ENCODE measurements at regions not wholly inside any gene's neighbourhood (a gene's known extent, or its start where the extent isn't known, plus 50 kb on each side); places are given as distances from the start of the nearest gene placed in this dataset.
"Not testable (repeated sequence)": the region's sequence is repeated elsewhere in the genome, so short reads cannot be mapped to it uniquely, and the experiment has no call there.

DNA sequence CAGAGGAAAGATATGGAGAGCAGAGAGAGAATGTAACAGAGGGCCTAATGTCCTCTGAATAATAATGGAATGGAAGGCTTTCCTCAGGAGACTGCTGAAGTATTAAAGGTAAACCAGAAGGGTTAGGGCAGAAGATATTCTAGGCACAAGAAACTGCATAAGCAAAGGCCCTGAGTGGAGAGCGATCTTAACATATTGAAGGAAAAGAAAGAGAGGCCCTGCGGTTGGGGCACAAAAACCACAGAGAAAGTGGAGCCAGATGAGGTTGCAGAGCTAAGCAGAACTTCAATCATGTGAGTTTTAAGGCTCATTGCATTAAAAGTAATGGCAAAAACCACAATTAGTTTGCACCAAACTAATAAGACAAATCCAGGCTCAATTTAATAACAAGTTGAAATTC lies 115.8 kb upstream of the VSTM2A start:
- H3K9me3 Mint-ChIP-seq: peaks cover 12 to 23% of the 10 kb centered on the region in 2 donors
- TF ChIP-seq, protein P1, sequence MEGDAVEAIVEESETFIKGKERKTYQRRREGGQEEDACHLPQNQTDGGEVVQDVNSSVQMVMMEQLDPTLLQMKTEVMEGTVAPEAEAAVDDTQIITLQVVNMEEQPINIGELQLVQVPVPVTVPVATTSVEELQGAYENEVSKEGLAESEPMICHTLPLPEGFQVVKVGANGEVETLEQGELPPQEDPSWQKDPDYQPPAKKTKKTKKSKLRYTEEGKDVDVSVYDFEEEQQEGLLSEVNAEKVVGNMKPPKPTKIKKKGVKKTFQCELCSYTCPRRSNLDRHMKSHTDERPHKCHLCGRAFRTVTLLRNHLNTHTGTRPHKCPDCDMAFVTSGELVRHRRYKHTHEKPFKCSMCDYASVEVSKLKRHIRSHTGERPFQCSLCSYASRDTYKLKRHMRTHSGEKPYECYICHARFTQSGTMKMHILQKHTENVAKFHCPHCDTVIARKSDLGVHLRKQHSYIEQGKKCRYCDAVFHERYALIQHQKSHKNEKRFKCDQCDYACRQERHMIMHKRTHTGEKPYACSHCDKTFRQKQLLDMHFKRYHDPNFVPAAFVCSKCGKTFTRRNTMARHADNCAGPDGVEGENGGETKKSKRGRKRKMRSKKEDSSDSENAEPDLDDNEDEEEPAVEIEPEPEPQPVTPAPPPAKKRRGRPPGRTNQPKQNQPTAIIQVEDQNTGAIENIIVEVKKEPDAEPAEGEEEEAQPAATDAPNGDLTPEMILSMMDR (IDR thresholded peaks at IDR 0.05): no peak
- no peaks in the 10 kb centered on the region for H3K36me3 ChIP-seq (ENCODE audit: control insufficient read depth, insufficient read depth, low read length)
- intact Hi-C loops (cut with micrococcal nuclease): no loop called here
- no peak overlapping the region for H3K27ac ChIP-seq (ENCODE audit: low read length)
- no peaks in the 10 kb centered on the region for H3K4me1 Mint-ChIP-seq
- no peaks in the 10 kb centered on the region for H3K36me3 Mint-ChIP-seq
- H3K27me3 ChIP-seq (ENCODE audit: control insufficient read depth, insufficient read depth, low read length): no peaks in the 10 kb centered on the region
- ATAC-seq (no peak), DNase-seq (no peak)
- WGBS (ENCODE audit: insufficient coverage): 51% methylated on average over 2 of the region's 2 CpGs
- H3K4me3 ChIP-seq (ENCODE audit: low read length): no peak overlapping the region
- no peak overlapping the region for H3K27ac Mint-ChIP-seq
- H3K9me3 ChIP-seq (ENCODE audit: control insufficient read depth, insufficient read depth, low read length): peaks cover 4% of the 10 kb centered on the region
- H3K27me3 Mint-ChIP-seq (ENCODE audit: low read depth in 2 of 2): no peaks in the 10 kb centered on the region
- H3K4me3 Mint-ChIP-seq: no peak overlapping the region
- H3K4me1 ChIP-seq (ENCODE audit: control insufficient read depth, insufficient read depth, low read length): no peaks in the 10 kb centered on the region

DNA sequence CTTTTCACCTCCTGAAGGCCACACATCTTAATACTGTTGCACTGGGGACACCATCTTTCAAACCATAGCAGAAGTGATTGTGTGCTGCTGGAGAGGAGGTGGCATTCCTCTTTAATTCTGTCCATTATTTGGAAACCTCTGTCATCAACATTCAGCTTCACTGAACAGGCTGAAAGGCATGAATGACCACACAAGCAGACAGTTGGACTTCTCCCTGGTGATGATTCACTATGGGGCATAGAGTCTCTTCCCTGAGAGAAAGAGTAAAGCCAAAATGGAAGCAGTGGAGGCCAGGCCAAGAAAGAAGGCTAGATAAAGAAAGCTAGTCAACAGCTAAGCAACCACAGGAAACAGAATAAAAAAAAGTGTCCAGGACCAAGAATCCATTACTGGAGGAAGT lies 113.1 kb upstream of the VSTM2A start:
- TF ChIP-seq, protein P1 (IDR thresholded peaks at IDR 0.05): no peak
- peaks cover 4% of the 10 kb centered on the region for H3K9me3 ChIP-seq (ENCODE audit: control insufficient read depth, insufficient read depth, low read length)
- DNase-seq: no peak
- ATAC-seq: no peak
- Mint-ChIP-seq H3K36me3 (no peaks in the 10 kb centered on the region), H3K4me1 (no peaks in the 10 kb centered on the region), H3K4me3 (no peak overlapping the region), H3K27me3 (ENCODE audit: low read depth in 2 of 2) (no peaks in the 10 kb centered on the region), H3K9me3 (peaks cover 15 to 29% of the 10 kb centered on the region in 2 donors), H3K27ac (no peak overlapping the region)
- H3K4me3 ChIP-seq (ENCODE audit: low read length): no peak overlapping the region
- H3K27me3 ChIP-seq (ENCODE audit: control insufficient read depth, insufficient read depth, low read length): no peaks in the 10 kb centered on the region
- no peaks in the 10 kb centered on the region for H3K36me3 ChIP-seq (ENCODE audit: control insufficient read depth, insufficient read depth, low read length)
- intact Hi-C loops (cut with micrococcal nuclease): no loop called here
- no peak overlapping the region for H3K27ac ChIP-seq (ENCODE audit: low read length)
- H3K4me1 ChIP-seq (ENCODE audit: control insufficient read depth, insufficient read depth, low read length): no peaks in the 10 kb centered on the region

DNA sequence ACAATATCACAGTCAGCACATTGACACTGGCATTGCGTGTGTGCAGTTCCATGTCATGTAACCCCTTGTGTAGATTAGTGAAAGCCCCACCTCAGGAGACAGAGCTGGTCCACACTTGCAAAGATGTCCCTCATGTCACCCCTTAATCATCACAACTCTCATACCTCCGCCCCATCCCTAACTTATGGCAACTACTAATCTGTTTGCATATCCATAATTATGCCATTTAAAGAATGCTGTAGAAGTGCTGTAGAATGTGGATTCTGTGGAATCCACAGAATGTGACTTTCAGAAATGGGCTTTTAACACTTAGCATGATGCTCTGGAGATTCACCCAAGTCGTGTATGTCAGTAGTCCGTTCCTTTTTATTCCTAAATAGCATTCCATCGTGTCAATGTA lies 102.8 kb upstream of the VSTM2A start:
- 91% methylated on average over 5 of the region's 5 CpGs for WGBS (ENCODE audit: insufficient coverage)
- no peaks in the 10 kb centered on the region for H3K27me3 Mint-ChIP-seq (ENCODE audit: low read depth in 2 of 2)
- H3K9me3 ChIP-seq (ENCODE audit: control insufficient read depth, insufficient read depth, low read length): peaks cover 11% of the 10 kb centered on the region
- no peaks in the 10 kb centered on the region for H3K4me1 Mint-ChIP-seq
- H3K4me3 Mint-ChIP-seq: no peak overlapping the region
- no peaks in the 10 kb centered on the region for H3K27me3 ChIP-seq (ENCODE audit: control insufficient read depth, insufficient read depth, low read length)
- no peaks in the 10 kb centered on the region for H3K4me1 ChIP-seq (ENCODE audit: control insufficient read depth, insufficient read depth, low read length)
- no peak for DNase-seq
- TF ChIP-seq, protein P1 (IDR thresholded peaks at IDR 0.05): no peak
- H3K4me3 ChIP-seq (ENCODE audit: low read length): no peak overlapping the region
- H3K36me3 Mint-ChIP-seq: peaks cover 22% of the 10 kb centered on the region
- no peak overlapping the region for H3K27ac Mint-ChIP-seq
- no peak overlapping the region for H3K27ac ChIP-seq (ENCODE audit: low read length)
- H3K9me3 Mint-ChIP-seq: peaks cover 17 to 34% of the 10 kb centered on the region in 2 donors
- H3K36me3 ChIP-seq (ENCODE audit: control insufficient read depth, insufficient read depth, low read length): no peaks in the 10 kb centered on the region
- no peak for ATAC-seq
- intact Hi-C loops (cut with micrococcal nuclease): no loop called here

DNA sequence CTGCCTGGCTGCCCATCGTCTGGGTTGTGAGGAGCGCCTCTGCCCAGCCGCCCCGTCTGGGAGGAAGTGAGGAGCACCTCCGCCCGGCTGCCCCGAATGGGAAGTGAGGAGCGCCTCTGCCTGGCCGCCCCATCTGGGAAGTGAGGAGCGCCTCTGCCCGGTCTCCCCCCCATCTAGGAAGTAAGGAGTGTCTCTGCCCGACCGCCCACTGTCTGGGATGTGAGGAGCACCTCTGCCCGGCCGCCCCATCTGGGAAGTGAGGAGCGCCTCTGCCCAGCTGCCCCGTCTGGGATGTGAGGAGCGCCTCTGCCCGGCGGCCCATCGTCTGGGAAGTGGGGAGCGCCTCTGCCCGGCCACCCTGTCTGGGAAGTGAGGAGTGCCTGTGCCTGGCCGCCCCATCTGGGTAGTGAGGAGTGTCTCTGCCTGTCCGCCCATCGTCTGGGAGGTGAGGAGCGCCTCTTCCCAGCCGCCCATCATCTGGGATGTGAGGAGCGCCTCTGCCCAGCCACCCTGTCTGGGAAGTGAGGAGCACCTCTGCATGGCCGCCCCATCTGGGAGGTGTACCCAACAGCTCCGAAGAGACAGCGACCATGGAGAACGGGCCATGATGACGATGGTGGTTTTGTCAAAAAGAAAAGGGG lies 98.0 kb upstream of the VSTM2A start:
- H3K4me1 ChIP-seq (ENCODE audit: control insufficient read depth, insufficient read depth, low read length); H3K9me3 ChIP-seq (ENCODE audit: control insufficient read depth, insufficient read depth, low read length); DNase-seq; intact Hi-C loops (cut with micrococcal nuclease); H3K36me3 Mint-ChIP-seq; H3K4me1 Mint-ChIP-seq; H3K27ac ChIP-seq (ENCODE audit: low read length); H3K36me3 ChIP-seq (ENCODE audit: control insufficient read depth, insufficient read depth, low read length); H3K4me3 Mint-ChIP-seq; ATAC-seq; H3K27me3 ChIP-seq (ENCODE audit: control insufficient read depth, insufficient read depth, low read length); H3K27me3 Mint-ChIP-seq (ENCODE audit: low read depth in 2 of 2); H3K27ac Mint-ChIP-seq; H3K4me3 ChIP-seq (ENCODE audit: low read length): not testable (repeated sequence)
- WGBS (ENCODE audit: insufficient coverage): 90% methylated on average over 34 of the region's 34 CpGs
- peaks cover 12 to 23% of the 10 kb centered on the region in 2 donors for H3K9me3 Mint-ChIP-seq

DNA sequence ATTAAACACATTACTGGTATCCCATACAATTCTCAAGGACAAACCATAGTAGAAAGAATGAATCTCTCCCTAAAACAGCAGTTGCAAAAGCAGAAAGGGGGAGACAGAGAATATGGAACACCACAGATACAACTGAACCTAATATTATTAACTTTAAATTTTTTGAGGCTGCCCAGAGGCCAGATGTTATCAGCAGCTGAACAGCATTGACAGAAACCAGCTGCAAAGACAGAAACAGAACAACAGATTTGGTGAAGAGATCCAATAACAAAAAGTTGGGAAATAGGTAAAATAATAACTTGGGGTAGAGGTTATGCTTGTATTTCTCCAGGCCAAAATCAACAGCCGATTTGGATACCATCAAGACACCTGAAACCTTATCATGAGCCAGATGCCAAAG lies 89.0 kb upstream of the VSTM2A start:
- H3K27me3 Mint-ChIP-seq (ENCODE audit: low read depth in 2 of 2): not testable (repeated sequence)
- H3K9me3 Mint-ChIP-seq: peaks cover 7 to 20% of the 10 kb centered on the region in 2 donors

DNA sequence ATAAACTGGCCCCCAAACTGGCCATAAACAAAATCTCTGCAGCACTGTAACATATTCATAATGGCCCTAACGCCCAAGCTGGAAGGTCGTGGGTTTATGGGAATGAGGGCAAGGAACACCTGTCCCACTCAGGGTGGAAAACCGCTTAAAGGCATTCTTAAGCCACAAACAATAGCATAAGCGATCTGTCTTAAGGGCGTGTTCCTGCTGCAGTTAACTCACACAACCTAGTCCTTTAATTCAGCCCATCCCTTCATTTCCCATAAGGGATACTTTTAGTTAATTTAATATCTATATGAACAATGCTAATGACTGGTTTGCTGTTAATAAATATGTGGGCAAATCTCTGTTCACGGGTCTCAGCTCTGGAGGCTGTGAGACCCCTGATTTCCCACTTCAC lies 87.5 kb upstream of the VSTM2A start:
- H3K27ac Mint-ChIP-seq; intact Hi-C loops (cut with micrococcal nuclease); H3K9me3 ChIP-seq (ENCODE audit: control insufficient read depth, insufficient read depth, low read length); H3K4me1 Mint-ChIP-seq; ATAC-seq; H3K4me3 Mint-ChIP-seq; H3K4me1 ChIP-seq (ENCODE audit: control insufficient read depth, insufficient read depth, low read length); H3K27me3 ChIP-seq (ENCODE audit: control insufficient read depth, insufficient read depth, low read length); H3K27ac ChIP-seq (ENCODE audit: low read length); DNase-seq; H3K36me3 ChIP-seq (ENCODE audit: control insufficient read depth, insufficient read depth, low read length); H3K4me3 ChIP-seq (ENCODE audit: low read length); H3K27me3 Mint-ChIP-seq (ENCODE audit: low read depth in 2 of 2): not testable (repeated sequence)
- 92% methylated on average over 4 of the region's 6 CpGs for WGBS (ENCODE audit: insufficient coverage)
- H3K36me3 Mint-ChIP-seq: peaks cover 18% of the 10 kb centered on the region
- H3K9me3 Mint-ChIP-seq: peaks cover 9 to 20% of the 10 kb centered on the region in 2 donors

More for the DNA sequence above, 89.0 kb upstream of the VSTM2A start:
- peaks cover 18% of the 10 kb centered on the region for H3K36me3 Mint-ChIP-seq
- intact Hi-C loops (cut with micrococcal nuclease); ATAC-seq; H3K27ac Mint-ChIP-seq; H3K9me3 ChIP-seq (ENCODE audit: control insufficient read depth, insufficient read depth, low read length); H3K4me1 ChIP-seq (ENCODE audit: control insufficient read depth, insufficient read depth, low read length); H3K4me1 Mint-ChIP-seq; H3K4me3 Mint-ChIP-seq; H3K4me3 ChIP-seq (ENCODE audit: low read length); H3K36me3 ChIP-seq (ENCODE audit: control insufficient read depth, insufficient read depth, low read length); H3K27ac ChIP-seq (ENCODE audit: low read length); DNase-seq; H3K27me3 ChIP-seq (ENCODE audit: control insufficient read depth, insufficient read depth, low read length): not testable (repeated sequence)
- WGBS (ENCODE audit: insufficient coverage): 63% methylated on average over 1 of the region's 1 CpG

All from natural killer cell (primary cell).